GM19238 (cell line): ENCODE measurements at regions not wholly inside any gene's neighbourhood (a gene's known extent, or its start where the extent isn't known, plus 50 kb on each side); places are given as distances from the start of the nearest gene placed in this dataset.
"Not testable (repeated sequence)": the region's sequence is repeated elsewhere in the genome, so short reads cannot be mapped to it uniquely, and the experiment has no call there.

ENCODE experiments used
- DNase-seq: peaks from one replicate; pipeline ENCODE4 v3.0.0; 2011; ENCODE audit warnings: low spot score; ENCODE audit not compliant: insufficient read length

- DNase-seq = no peak
Observed at GRCh38 chr3:158882445-158882844, 80.6 kb downstream of the MFSD1 start.

DNA sequence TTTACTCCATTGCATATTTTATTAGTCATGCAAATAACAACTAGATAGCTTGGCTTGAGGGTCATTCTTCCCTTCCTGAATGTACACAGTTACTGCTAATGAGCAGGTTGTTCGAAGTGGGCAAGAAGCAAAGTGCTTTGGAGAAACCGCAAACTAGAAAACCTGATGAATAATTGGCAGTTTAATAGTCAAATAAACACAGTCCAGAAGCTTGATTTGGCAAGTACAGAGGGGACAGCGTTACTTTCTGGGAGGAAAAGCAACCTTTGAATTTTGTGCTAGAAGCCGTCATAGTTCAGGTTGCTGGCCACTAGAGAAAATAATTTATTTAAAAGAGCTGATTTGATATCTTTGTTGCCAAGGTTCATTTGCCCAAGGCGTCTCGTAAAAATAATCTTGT is 94.9 kb downstream of the MFSD1 start:
- DNase-seq = no peak

DNA sequence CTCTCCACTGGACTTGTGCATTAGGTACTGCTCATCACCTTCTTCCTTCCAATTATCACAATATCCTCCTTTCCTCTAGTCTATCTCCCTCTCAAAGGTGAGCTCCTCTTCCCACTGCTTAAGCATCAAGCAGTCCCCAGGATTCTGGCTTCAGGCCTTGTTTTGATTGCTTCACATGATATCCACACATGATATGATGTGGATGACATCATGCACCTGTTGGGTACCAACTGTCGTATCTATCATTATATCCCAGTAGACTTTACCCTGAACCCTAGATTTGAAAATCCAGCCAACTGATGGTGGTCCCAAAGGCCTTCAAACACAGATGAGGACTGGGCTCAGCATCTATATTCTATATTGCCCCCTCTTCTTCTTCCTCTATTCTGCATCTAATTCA is 104.9 kb downstream of the MFSD1 start:
- no peak for DNase-seq

GRCh38 chr3:158908187-158908734 is 106.4 kb downstream of the MFSD1 start:
- no peak for DNase-seq

DNA sequence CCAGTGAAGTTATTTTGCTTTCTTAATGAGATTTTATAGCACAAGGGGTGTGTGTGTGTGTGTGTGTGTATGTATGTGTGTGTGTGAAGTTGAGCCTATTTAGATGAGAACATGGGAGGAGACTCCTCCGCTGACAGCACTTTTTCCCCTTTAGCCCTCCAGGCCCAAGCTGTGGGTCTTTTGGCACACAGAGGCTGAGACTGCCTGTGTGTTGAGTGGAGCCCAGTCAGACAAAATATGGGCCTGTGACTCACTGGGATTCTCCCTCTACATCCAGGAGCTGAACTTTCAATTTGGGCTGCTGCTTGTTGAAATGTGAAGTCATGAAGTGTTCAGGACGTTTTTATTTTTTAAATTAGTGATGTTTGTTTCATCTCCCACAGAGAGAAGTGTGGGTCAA is 108.0 kb downstream of the MFSD1 start:
- DNase-seq = no peak

GRCh38 chr3:158911586-158911985 is 109.7 kb downstream of the MFSD1 start:
- no peak for DNase-seq

GRCh38 chr3:158912188-158912587 is 110.3 kb downstream of the MFSD1 start:
- DNase-seq = no peak

DNA sequence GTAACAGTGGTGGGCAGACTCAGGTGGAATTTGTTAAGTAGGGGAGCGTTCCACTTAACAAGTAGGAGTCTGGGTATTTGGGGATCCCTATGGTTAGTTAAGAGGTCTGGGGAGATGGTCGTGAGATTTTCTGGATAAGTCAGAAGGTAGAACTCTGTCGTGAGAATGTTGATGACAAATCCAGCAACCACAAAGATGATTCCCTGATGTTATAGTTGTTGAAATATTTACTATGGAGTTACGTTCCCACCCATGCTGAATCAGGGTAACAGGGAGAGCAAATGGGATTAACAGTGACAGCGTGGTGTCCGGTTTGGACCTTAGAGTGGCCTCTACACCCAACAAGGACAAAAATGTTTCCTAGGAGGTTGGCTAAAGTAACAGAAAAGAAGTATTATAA is 110.8 kb downstream of the MFSD1 start:
- no peak for DNase-seq

DNA sequence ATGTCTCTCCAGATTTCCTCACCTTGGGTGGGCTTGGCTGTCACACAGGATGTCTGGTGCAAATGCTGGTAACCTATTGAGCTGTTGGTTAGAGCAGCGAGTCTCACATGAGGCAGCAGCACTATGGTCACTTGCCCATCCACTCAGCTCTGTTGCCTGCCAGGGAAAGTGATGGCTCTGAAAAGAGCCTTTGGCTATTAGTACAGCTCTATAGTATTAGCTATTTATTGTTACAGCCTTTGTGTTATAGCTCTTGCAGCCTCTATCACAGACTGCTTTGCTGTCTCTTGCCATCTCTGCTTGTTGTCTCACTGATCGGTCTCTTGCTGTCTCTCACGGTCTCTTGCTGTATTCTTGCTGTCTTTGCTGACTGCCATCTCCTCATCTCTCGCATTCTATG is 114.3 kb downstream of the MFSD1 start:
- DNase-seq = no peak

DNA sequence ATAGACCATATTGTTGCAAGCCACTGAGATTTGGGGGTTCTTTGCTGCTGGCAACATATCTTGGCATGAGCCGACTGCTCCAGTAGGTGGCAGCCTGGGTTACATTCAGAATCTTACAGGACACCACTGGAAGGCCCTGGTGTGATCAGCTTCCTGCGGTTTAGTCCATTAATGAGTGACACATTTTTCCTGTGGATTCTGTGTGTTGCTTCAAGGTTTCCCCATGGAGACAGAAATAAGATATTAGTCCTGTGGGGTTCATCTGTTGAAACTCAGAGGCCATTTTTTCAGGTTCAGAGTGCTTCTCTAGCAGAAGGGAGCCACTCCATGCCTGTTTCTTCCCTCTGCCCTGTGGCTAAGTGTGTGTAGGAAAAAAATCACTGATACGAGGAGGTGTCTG is 116.2 kb downstream of the MFSD1 start:
- peak; percentile 8 for DNase-seq

- no peak for DNase-seq
Observed at GRCh38 chr3:158918451-158918850, 116.6 kb downstream of the MFSD1 start.

DNA sequence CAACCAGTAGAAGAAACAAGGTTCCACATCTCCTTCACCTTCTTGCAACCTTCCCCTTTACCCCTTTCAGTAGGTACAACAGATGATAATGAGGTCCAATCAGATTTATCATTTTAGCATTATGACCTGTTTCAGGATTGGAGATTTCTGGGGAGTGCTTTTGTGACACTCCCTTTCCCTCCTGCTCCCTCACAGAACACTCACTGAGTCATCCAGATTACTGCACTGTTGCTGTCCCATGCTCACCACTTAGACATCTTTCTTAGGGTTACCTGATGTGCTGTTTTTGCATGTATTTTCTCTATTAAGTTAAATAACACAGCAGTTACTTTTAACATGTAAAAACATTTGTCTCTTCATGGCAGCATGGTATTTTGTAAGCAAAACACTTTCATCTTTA is 118.5 kb downstream of the MFSD1 start:
- no peak for DNase-seq

DNA sequence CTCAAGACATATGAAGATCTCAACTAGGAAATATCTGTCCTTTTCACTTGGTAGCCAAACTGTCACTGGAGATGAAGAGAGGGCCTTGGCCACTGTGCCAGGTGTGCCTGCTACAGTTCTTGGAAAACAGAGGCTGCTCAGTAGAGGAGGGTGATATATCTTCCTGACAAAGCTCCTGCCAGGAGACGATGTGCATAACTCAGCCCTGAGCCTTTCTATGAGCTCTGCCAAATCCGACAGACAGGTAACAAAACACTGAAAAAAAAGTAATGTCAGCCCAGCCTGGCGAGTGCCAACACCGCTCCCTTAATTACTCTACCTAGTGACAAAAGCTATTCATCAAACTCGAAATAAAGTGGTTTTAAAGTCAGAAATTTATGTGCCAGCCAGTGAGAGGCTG is 123.2 kb downstream of the MFSD1 start:
- no peak for DNase-seq

DNA sequence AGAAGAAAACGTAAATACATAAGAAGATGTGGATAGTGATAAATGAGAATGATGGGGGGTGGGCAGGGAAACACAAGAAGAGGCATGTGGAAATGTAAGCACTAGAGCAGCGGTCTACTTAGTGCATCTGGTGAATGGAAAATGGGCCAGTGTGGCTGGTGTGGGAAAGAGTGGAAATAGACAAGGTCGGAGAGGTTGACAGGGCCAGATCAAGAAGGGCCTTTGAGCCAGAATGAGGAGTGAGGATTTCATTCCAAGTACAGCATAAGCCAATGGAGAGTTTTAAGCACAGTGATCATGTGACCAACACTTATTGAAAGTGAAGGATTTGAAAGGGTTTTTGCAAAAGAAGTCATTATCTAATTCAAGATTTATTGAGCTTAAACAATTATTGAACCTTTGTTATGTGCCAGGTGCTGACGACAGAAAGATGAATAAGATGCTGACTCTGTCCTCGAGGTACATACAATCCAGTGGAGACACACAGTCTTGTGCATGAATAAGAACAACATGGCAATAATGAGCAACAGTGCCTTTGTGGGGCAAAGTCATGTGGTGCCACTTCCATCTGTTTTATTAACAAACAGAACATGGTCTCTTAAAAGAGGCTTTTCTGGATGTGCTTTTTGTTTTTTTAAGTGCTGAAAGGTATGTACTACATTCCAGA is 124.1 kb downstream of the MFSD1 start:
- DNase-seq = no peak

DNA sequence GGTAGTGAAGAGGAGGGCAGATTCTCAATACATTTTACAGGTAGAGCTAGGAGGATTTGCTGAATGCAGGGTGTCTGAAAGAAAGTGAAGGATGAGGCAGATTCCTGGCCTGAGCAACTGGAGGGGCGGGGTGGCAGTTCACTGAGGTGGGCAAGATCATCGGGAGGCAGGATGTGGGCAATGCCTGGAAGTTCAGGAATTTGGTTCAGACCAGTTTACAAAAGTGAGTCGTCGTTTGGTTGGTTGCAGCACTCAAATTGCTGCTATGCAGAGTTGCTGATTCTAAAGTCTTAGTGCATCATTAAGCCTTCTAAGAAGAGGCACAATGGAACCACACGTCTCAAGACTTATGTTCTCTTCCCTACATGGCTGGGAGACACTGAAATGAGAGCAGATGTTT is 134.0 kb downstream of the MFSD1 start:
- DNase-seq = no peak

- DNase-seq = no peak
Observed at GRCh38 chr3:158936530-158937113, 134.8 kb downstream of the MFSD1 start.

GRCh38 chr3:158950178-158950901 is 148.5 kb downstream of the MFSD1 start:
- no peak for DNase-seq

DNA sequence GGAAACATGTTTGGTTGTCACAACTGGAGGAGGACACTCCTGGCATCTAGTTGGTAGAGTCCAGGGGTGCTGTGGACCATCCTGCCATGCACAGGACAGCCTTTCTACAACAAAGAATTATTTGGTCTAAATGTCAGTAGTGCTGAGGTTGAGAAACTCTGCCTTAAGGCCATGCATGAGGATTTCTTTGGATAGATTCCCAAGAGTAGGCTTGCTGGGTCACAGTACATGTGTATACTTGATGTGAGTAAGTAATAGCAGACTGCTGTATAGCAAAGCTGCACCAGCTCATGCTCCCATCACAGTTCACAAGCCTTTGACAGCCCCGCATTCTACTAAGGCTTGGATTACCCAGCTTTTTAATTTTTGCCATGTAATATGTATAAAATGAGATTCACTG is 151.3 kb downstream of the MFSD1 start:
- no peak for DNase-seq

- no peak for DNase-seq
Observed at GRCh38 chr3:158954420-158954819, 152.6 kb downstream of the MFSD1 start.

- not testable (repeated sequence) for DNase-seq
Observed at GRCh38 chr3:158957777-158958176, 155.9 kb downstream of the MFSD1 start.

DNA sequence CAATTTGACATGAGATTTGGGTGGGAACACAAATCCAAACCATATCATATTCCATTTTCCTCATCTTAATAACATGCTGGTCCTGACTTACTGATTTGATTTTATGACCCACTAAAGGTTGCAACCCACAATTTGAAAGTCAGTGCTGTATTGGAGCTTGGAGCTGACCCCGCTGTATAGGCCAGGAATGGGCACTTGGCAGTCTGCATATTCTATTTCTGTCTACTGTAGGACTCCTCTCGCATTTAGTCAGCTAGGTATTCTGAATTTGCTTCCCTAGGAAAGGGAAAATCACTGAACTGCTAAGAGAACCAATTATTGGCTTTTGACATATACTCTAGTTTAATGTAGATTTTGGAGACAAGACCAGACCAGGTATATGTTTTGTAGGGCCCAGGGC is 157.0 kb downstream of the MFSD1 start:
- DNase-seq = no peak

DNA sequence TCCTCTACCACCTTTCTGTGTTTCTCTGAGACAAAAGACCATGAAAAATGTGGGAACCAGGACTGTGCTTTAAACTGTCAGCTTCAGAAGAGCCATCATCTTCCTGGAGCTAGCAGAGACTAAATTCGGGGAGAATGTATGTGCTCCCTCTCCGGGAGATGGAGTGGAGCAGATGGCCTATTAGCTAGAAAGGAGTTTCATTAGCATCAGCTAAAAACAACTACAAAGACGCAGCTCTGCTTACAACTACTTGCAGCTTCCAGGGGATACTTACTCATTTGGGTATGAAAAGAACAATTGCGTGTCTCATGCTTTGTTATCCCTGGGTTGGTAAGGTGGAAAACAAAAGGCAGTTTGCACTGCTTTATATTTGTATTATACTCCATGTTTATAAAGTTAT is 159.6 kb downstream of the MFSD1 start:
- no peak for DNase-seq

DNA sequence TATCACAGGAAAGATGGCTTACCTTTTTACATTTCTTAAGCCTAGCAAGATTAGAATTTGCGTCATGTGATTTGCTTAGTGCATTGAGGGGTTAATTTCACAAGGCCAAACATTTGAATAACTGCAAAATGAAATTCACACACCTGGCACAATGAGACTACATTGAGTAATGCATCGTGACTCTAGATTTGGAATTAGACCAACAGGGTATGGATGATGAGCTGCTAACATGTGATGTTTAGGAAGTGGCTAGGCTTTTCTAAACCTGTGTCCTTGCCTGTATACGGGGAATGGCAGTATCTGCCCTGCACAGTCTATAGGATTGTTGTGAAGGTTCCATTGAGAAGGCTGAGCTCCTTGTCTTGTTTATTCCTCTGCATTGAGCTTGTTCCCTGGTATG is 160.1 kb downstream of the MFSD1 start:
- no peak for DNase-seq
